Right lobe of liver (tissue), 4 donors: ENCODE measurements at regions not wholly inside any gene's neighbourhood (a gene's known extent, or its start where the extent isn't known, plus 50 kb on each side); places are given as distances from the start of the nearest gene placed in this dataset.

Source experiments
- POLR2A ChIP-seq: fragments of 450-650 bp; IDR thresholded peaks from one replicate; pipeline ENCODE4 v1.6.1; 2017; ENCODE audit warnings: antibody characterized with exemption, mild to moderate bottlenecking
- TF ChIP-seq, protein P1 (sequence below), 4 donors: fragments of 200-600 bp in 3 of 4; fragments of 450-650 bp in 1 of 4; IDR thresholded peaks; one replicate each; pipeline versions ENCODE4 v1.5.1 to v1.8.0; 2016 to 2022; ENCODE audit warnings: antibody characterized with exemption in 4 of 4, mild to moderate bottlenecking in 2 of 4
- donor health status: DM: no; HTN: no; CAD: no.
- donor health status: DM: no; HTN: no; CAD: no.
- donor health status: DM: no; HTN: yes; CAD: no.

DNA sequence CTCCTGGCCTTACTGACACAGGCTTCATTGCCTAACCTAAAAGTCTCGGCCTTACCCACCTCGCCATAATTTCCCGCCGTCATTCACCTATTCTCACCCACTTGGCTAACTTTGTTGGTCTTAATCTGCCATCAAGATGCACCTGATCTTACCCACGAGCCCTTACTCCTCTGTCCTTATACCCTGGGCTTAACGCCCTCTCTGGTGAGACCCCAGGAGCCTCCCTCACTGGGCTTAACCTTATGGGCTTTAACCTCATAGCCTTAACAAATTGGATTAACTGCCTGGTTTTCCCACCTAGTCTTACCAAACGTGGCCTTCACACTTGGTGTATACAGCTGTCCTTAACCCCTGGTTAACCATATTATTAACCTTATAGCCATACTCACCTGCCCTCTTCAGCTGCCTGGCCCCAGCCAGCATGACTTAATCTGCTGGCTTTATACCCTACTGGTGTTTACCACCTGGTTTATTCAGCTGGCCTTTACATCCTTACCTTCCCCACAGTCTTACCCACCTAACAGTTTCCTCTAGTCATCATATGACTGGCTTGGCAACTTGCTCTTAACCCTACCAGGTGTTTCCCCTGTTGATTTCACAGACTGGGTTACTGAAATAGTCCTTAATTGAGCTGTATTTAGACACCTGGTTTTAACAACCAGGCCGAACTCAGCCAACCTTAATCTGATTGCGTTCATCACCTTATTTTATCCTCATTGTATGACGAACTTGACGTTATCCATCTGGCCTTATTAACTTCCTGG, 132.0 kb upstream of the ZSWIM2 start:
- TF ChIP-seq POLR2A: no peak
- TF ChIP-seq, protein P1, sequence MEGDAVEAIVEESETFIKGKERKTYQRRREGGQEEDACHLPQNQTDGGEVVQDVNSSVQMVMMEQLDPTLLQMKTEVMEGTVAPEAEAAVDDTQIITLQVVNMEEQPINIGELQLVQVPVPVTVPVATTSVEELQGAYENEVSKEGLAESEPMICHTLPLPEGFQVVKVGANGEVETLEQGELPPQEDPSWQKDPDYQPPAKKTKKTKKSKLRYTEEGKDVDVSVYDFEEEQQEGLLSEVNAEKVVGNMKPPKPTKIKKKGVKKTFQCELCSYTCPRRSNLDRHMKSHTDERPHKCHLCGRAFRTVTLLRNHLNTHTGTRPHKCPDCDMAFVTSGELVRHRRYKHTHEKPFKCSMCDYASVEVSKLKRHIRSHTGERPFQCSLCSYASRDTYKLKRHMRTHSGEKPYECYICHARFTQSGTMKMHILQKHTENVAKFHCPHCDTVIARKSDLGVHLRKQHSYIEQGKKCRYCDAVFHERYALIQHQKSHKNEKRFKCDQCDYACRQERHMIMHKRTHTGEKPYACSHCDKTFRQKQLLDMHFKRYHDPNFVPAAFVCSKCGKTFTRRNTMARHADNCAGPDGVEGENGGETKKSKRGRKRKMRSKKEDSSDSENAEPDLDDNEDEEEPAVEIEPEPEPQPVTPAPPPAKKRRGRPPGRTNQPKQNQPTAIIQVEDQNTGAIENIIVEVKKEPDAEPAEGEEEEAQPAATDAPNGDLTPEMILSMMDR (IDR thresholded peaks at IDR 0.05): no peak
